H1 (cell line): ENCODE measurements at regions not wholly inside any gene's neighbourhood (a gene's known extent, or its start where the extent isn't known, plus 50 kb on each side); places are given as distances from the start of the nearest gene placed in this dataset.

ENCODE experiments used
- CTCF ChIA-PET: fragments of 300-600 bp; sonication (Branson Sonifier 250); formaldehyde crosslinking; loops from one replicate; lab custom pipeline; 2021; ENCODE audit not compliant: partially characterized antibody; lab: Charles Lee
- POLR2A ChIA-PET: fragments of 300-600 bp; sonication (Branson Sonifier 250); formaldehyde crosslinking; loops from one replicate; lab custom pipeline; 2021; ENCODE audit warnings: inconsistent platforms; ENCODE audit not compliant: partially characterized antibody; lab: Charles Lee
- DNase-seq, 2 experiments: peaks; one replicate each; pipeline versions ENCODE4 v3.0.0 to v3.0.0-alpha.2; 2010 to 2022; ENCODE audit warnings: low spot score in 2 of 2, low read depth in 1 of 2, mixed read lengths in 1 of 2
- FAIRE-seq: peaks from 2 replicates; lab custom pipeline; 2011; peaks lifted over from hg19 to GRCh38; lab: Jason Lieb, UNC
- H2AFZ ChIP-seq: 2 replicates; pipeline ENCODE4 v1.8.1; 2012; ENCODE audit warnings: low read length, inconsistent platforms
- H2AK5ac ChIP-seq: 2 replicates; pipeline ENCODE4 v1.6.1; 2013; ENCODE audit warnings: low read depth, low read length
- H2BK120ac ChIP-seq: replicated peaks from 2 replicates; pipeline ENCODE3; 2013; ENCODE audit warnings: low read depth, low read length, inconsistent platforms
- H2BK12ac ChIP-seq: 2 replicates; pipeline ENCODE4 v1.6.1; 2013; ENCODE audit warnings: low read depth, low read length
- H2BK15ac ChIP-seq: 2 replicates; pipeline ENCODE4 v1.6.1; 2013; ENCODE audit warnings: low read length
- H2BK20ac ChIP-seq: 2 replicates; pipeline ENCODE4 v1.6.1; 2013; ENCODE audit warnings: low read length
- H2BK5ac ChIP-seq: 2 replicates; pipeline ENCODE4 v1.6.1; 2013; ENCODE audit warnings: low read depth, low read length
- H3K14ac ChIP-seq: 2 replicates; pipeline ENCODE4 v1.6.1; 2013; ENCODE audit warnings: inconsistent platforms; ENCODE audit not compliant: insufficient read length
- H3K18ac ChIP-seq: 2 replicates; pipeline ENCODE4 v1.6.1; 2013; ENCODE audit warnings: low read length; ENCODE audit errors: extremely low read depth
- H3K23ac ChIP-seq: 2 replicates; pipeline ENCODE4 v1.6.1; 2013; ENCODE audit warnings: inconsistent platforms; ENCODE audit not compliant: insufficient read length
- H3K23me2 ChIP-seq: 2 replicates; pipeline ENCODE4 v1.6.1; 2013; ENCODE audit warnings: low read depth, low read length
- H3K27ac ChIP-seq: 2 replicates; pipeline ENCODE4 v1.6.1; 2011; ENCODE audit warnings: low read depth, low read length, inconsistent platforms
- H3K27me3 ChIP-seq, 4 experiments: replicated peaks in 1 of 4; 1 replicate in 1 of 4; 2 replicates in 3 of 4; pipeline versions ENCODE4 v1.6.1 to v1.8.1; 2011 to 2013; ENCODE audit warnings: low read length in 3 of 4, mild to moderate bottlenecking in 3 of 4, inconsistent platforms in 2 of 4, mixed read lengths in 2 of 4, moderate library complexity in 1 of 4; ENCODE audit not compliant: control insufficient read depth in 3 of 4, insufficient read depth in 3 of 4; ENCODE audit errors: extremely low read depth in 1 of 4
- H3K36me3 ChIP-seq, 4 experiments: 2 replicates each; pipeline versions ENCODE4 v1.6.1 to v1.8.1; 2011 to 2013; ENCODE audit warnings: mild to moderate bottlenecking in 4 of 4, low read length in 3 of 4, moderate library complexity in 2 of 4, control low read depth in 1 of 4, inconsistent platforms in 1 of 4; ENCODE audit not compliant: insufficient read depth in 4 of 4, control insufficient read depth in 2 of 4
- H3K4ac ChIP-seq: replicated peaks from 2 replicates; pipeline ENCODE3; 2013; ENCODE audit warnings: low read length, low read depth, mixed read lengths, inconsistent platforms; ENCODE audit not compliant: insufficient read length
- H3K4me1 ChIP-seq, 4 experiments: replicated peaks in 1 of 4; 1 replicate in 1 of 4; 2 replicates in 3 of 4; pipeline versions ENCODE4 v1.6.1 to v1.8.1; 2011 to 2013; ENCODE audit warnings: low read length in 3 of 4, inconsistent platforms in 2 of 4, mixed read lengths in 1 of 4; ENCODE audit not compliant: insufficient read depth in 4 of 4, control insufficient read depth in 3 of 4
- H3K4me2 ChIP-seq, 2 experiments: 2 replicates each; pipeline versions ENCODE4 v1.6.1 to v1.8.1; 2011 to 2013; ENCODE audit warnings: low read depth in 2 of 2, low read length in 2 of 2, control low read depth in 1 of 2, inconsistent platforms in 1 of 2, mild to moderate bottlenecking in 1 of 2; ENCODE audit not compliant: insufficient read depth in 1 of 2
- H3K4me3 ChIP-seq, 4 experiments: fragments of 200-600, 300-600 bp in 1 of 4; sonication (generic), shearing (Covaris generic), sonication (Bioruptor Twin) in 1 of 4; 2 replicates each; pipeline versions ENCODE4 v1.5.1 to v1.8.1; 2011 to 2016; ENCODE audit warnings: low read length in 4 of 4, low read depth in 3 of 4, control low read depth in 2 of 4, inconsistent platforms in 2 of 4, mild to moderate bottlenecking in 2 of 4, mixed read lengths in 1 of 4, moderate library complexity in 1 of 4; ENCODE audit not compliant: insufficient read depth in 2 of 4; ENCODE audit errors: extremely low read depth in 1 of 4
- H3K56ac ChIP-seq: replicated peaks from 2 replicates; pipeline ENCODE3; 2013; ENCODE audit warnings: low read depth, mild to moderate bottlenecking, mixed read lengths, low read length, inconsistent platforms; ENCODE audit not compliant: insufficient read length
- H3K79me1 ChIP-seq: 2 replicates; pipeline ENCODE4 v1.6.1; 2013; ENCODE audit warnings: low read depth, low read length, control low read depth
- H3K79me2 ChIP-seq, 2 experiments: 2 replicates each; pipeline versions ENCODE4 v1.6.1 to v1.8.1; 2012 to 2013; ENCODE audit warnings: low read length in 2 of 2, mild to moderate bottlenecking in 2 of 2, inconsistent platforms in 1 of 2; ENCODE audit not compliant: insufficient read depth in 2 of 2, control insufficient read depth in 1 of 2
- H3K9ac ChIP-seq, 4 experiments: replicated peaks in 1 of 4; 1 replicate in 1 of 4; 2 replicates in 3 of 4; pipeline versions ENCODE4 v1.6.1 to v1.8.1; 2011 to 2013; ENCODE audit warnings: low read depth in 3 of 4, low read length in 3 of 4, control low read depth in 2 of 4, mild to moderate bottlenecking in 2 of 4, moderate library complexity in 2 of 4, inconsistent platforms in 1 of 4; ENCODE audit errors: extremely low read depth in 1 of 4
- H3K9me3 ChIP-seq, 2 experiments: 2 replicates each; pipeline versions ENCODE4 v1.6.1 to v1.8.1; 2012 to 2013; ENCODE audit warnings: mild to moderate bottlenecking in 2 of 2, moderate library complexity in 2 of 2, control low read depth in 1 of 2, inconsistent platforms in 1 of 2, low read depth in 1 of 2, low read length in 1 of 2, mixed read lengths in 1 of 2; ENCODE audit not compliant: insufficient read depth in 2 of 2
- H4K20me1 ChIP-seq, 2 experiments: replicated peaks in 1 of 2; 2 replicates each; pipeline versions ENCODE3 to v1.8.1; 2011 to 2013; ENCODE audit warnings: inconsistent platforms in 2 of 2, low read length in 2 of 2, mild to moderate bottlenecking in 1 of 2; ENCODE audit not compliant: insufficient read depth in 2 of 2, control insufficient read depth in 1 of 2
- H4K5ac ChIP-seq: 2 replicates; pipeline ENCODE4 v1.6.1; 2013; ENCODE audit warnings: low read length, low read depth, mixed read lengths, inconsistent platforms; ENCODE audit not compliant: insufficient read length
- H4K8ac ChIP-seq: 2 replicates; pipeline ENCODE4 v1.8.0; 2013; ENCODE audit warnings: mild to moderate bottlenecking, moderate library complexity, low read length, inconsistent platforms; ENCODE audit not compliant: insufficient read depth; ENCODE audit errors: extremely low read depth
- H4K91ac ChIP-seq: replicated peaks from 2 replicates; pipeline ENCODE3; 2013; ENCODE audit warnings: low read length, mixed read lengths, inconsistent platforms; ENCODE audit not compliant: insufficient read length
- ASH2L ChIP-seq: fragments of 200-600, 300-600 bp; sonication (generic); IDR thresholded peaks from one replicate; pipeline ENCODE4 v1.7.1; 2017; ENCODE audit warnings: low read length
- BRCA1 ChIP-seq: IDR thresholded peaks from 2 replicates; pipeline ENCODE4 v1.6.1; 2012; ENCODE audit warnings: low read depth, low read length, improper control_type of control experiment
- CHD1 ChIP-seq: IDR thresholded peaks from 2 replicates; pipeline ENCODE4 v1.6.1; 2012; ENCODE audit warnings: low read depth, low read length, improper control_type of control experiment
- EP300 ChIP-seq, 2 experiments: IDR thresholded peaks; 1 replicate in 1 of 2; 2 replicates in 1 of 2; pipeline ENCODE4 v1.6.1; 2011 to 2012; ENCODE audit warnings: low read depth in 2 of 2, low read length in 2 of 2, mild to moderate bottlenecking in 2 of 2, borderline replicate concordance in 1 of 2, inconsistent platforms in 1 of 2, moderate library complexity in 1 of 2
- GABPA ChIP-seq: IDR thresholded peaks from 2 replicates; pipeline ENCODE4 v1.6.1; 2011; ENCODE audit warnings: mild to moderate bottlenecking, low read length, moderate library complexity, borderline replicate concordance; ENCODE audit not compliant: insufficient read depth
- MAFK ChIP-seq: IDR thresholded peaks from 2 replicates; pipeline ENCODE4 v1.6.1; 2012; ENCODE audit warnings: low read depth, mild to moderate bottlenecking, improper control_type of control experiment, low read length
- NANOG ChIP-seq: IDR thresholded peaks from 2 replicates; pipeline ENCODE4 v1.6.1; 2011; ENCODE audit warnings: low read length, low read depth, mild to moderate bottlenecking, inconsistent platforms; ENCODE audit not compliant: insufficient read depth, poor library complexity, severe bottlenecking
- SAP30 ChIP-seq: fragments of 300-600 bp; sonication (generic); IDR thresholded peaks from 2 replicates; pipeline ENCODE4 v1.7.1; 2012; ENCODE audit warnings: low read length, moderate library complexity, mild to moderate bottlenecking, inconsistent platforms; ENCODE audit not compliant: insufficient read depth, insufficient replicate concordance
- SIN3A ChIP-seq, 2 experiments: IDR thresholded peaks in 1 of 2; conservative IDR thresholded peaks in 1 of 2; 2 replicates each; pipeline ENCODE4 v1.6.1; 2011 to 2012; ENCODE audit warnings: low read length in 2 of 2, improper control_type of control experiment in 1 of 2, low read depth in 1 of 2, mild to moderate bottlenecking in 1 of 2
- SP2 ChIP-seq: IDR thresholded peaks from 2 replicates; pipeline ENCODE4 v1.6.1; 2012; ENCODE audit warnings: mild to moderate bottlenecking, low read length, inconsistent platforms
- SRF ChIP-seq: IDR thresholded peaks from 2 replicates; pipeline ENCODE4 v1.6.1; 2011; ENCODE audit warnings: mild to moderate bottlenecking, low read depth, low read length, moderate library complexity
- WGBS, 2 experiments: shearing (Covaris generic) in 1 of 2; methylation state at CpG; one replicate each; pipeline versions ENCODE4 v1.1.6 to v1.1.7; 2013 to 2015; ENCODE audit warnings: low lambda C conversion rate in 2 of 2, mixed read lengths in 2 of 2, inconsistent platforms in 1 of 2, low coverage in 1 of 2, missing lambda C conversion rate in 1 of 2; ENCODE audit not compliant: insufficient replicate concordance in 2 of 2, insufficient coverage in 1 of 2, insufficient read length in 1 of 2; ENCODE audit errors: extremely low coverage in 1 of 2, missing lambda C conversion rate in 1 of 2; 5-methylcytosine and 5-hydroxymethylcytosine counted together

DNA sequence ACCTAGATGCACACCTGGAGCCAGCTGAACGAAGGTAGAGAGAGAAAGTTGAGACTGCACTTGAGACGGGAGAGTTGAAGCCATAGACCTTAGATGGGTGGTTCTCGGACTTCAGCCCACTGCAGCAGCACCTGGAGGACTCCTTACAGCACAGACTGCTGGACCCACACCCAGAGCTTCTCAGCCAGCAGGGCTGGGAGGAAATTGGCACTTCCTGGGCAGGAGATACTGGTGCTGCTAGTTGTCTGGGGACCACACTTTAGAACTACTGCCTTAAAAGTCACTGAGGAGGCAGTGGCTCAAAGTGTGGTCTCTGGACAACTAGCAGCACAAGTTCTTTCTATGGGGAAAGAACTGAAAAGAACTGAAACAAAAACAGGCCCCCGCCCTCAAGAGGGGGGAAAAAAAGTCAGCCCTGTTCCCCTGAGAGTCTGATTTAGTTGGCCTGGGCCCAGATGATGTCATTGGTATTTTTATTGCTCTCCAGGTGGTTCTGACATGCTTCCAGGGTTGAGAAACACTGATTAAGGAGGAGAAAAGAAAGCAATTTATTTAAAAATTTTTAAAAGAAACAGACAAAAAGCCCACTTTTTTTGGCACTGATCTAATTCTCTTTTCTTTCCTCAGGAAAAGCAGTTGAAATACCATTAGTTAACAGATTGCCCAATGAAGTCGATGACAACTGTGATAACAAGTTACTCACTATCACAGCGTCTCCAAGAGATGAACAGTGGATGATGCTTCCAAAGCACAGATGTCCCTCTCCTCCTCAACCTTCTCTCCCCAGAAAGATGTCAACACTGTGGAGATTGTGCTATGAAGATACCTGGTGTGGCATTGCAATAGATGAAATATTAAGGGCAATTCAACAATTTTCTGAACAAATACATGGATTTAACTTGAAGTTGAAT is 73.6 kb upstream of the ADAMTS16 start:
- no peak overlapping the region for H3K23ac ChIP-seq
- no peak overlapping the region for H3K9ac ChIP-seq
- no peak overlapping the region for H3K56ac ChIP-seq
- H2AK5ac ChIP-seq: no peak overlapping the region
- no peaks in the 10 kb centered on the region for H3K79me2 ChIP-seq
- H3K4me3 ChIP-seq: no peak overlapping the region
- no peak overlapping the region for H3K18ac ChIP-seq
- H3K9me3 ChIP-seq: 0 out of 4 replicates have a peak, but pooled peaks cover 0 to 3% of the 10 kb centered on the region in 2 experiments
- H4K5ac ChIP-seq: no peak overlapping the region
- DNase-seq (no peak), FAIRE-seq (no peak)
- H2BK12ac ChIP-seq: peak overlapping the region; percentile 71; the same call in 1 of the 2 replicates
- H3K14ac ChIP-seq: no peak overlapping the region
- no peak overlapping the region for H4K91ac ChIP-seq
- no peaks in the 10 kb centered on the region for H3K79me1 ChIP-seq
- no peaks in the 10 kb centered on the region for H4K20me1 ChIP-seq
- no peaks in the 10 kb centered on the region for H3K27me3 ChIP-seq
- WGBS, 2 experiments: 86% methylated on average over 6 of the region's 6 CpGs; no CpG with 5 or more reads in 1 of the 2 experiments
- no peak overlapping the region for H2BK120ac ChIP-seq
- peaks cover 0 to 4% (median 0%) of the 10 kb centered on the region in 4 experiments; a peak in 1 of 7 replicates for H3K4me1 ChIP-seq
- peak overlapping the region; percentile 32; the same call in 1 of the 2 replicates for H2BK5ac ChIP-seq
- no peak overlapping the region for H3K4ac ChIP-seq
- H3K4me2 ChIP-seq: no peak overlapping the region
- peak overlapping the region; percentile 23; the same call in 1 of the 2 replicates for H2AFZ ChIP-seq
- H2BK15ac ChIP-seq: no peak overlapping the region
- CTCF ChIA-PET: interaction anchor here (1.0 to 2.6 kb wide), 2 partner anchors 36 to 187 kb away, joined by 3 to 7 read pairs; no protein-coding TSS in a partner anchor
- H3K36me3 ChIP-seq: no peaks in the 10 kb centered on the region
- H2BK20ac ChIP-seq: no peak overlapping the region
- POLR2A ChIA-PET: no interaction called here
- H4K8ac ChIP-seq: no peak overlapping the region
- no peak overlapping the region for H3K27ac ChIP-seq
- no peaks in the 10 kb centered on the region; the same call in 1 of the 2 replicates for H3K23me2 ChIP-seq
- no peak for TF ChIP-seq SRF
- TF ChIP-seq MAFK: no peak
- no peak for TF ChIP-seq EP300 (IDR thresholded peaks at IDR 0.05; ENCODE audit: borderline replicate concordance in 1 of 2, low read depth in 2 of 2, low read length in 2 of 2)
- TF ChIP-seq CHD1: no peak
- TF ChIP-seq NANOG: no peak
- TF ChIP-seq ASH2L: no peak
- TF ChIP-seq SP2: no peak
- no peak for TF ChIP-seq SIN3A (conservative IDR thresholded peaks at IDR 0.05 in 1 of 2, IDR thresholded peaks at IDR 0.05 in 1 of 2; ENCODE audit: low read depth in 1 of 2, low read length in 2 of 2)
- TF ChIP-seq BRCA1: no peak
- no peak for TF ChIP-seq SAP30
- no peak for TF ChIP-seq GABPA
